Gastroesophageal sphincter (tissue), 4 donors: ENCODE measurements at regions not wholly inside any gene's neighbourhood (a gene's known extent, or its start where the extent isn't known, plus 50 kb on each side); places are given as distances from the start of the nearest gene placed in this dataset.

Experiments
- ATAC-seq: fragments of 150-250 bp; one replicate; pipeline ENCODE4 v1.9.1; 2016; ENCODE audit warnings: mild to moderate bottlenecking, moderate library complexity
- H3K27ac ChIP-seq, 4 donors: fragments of 200-600 bp; sonication (generic) in 3 of 4; 1 replicate in 3 of 4; 2 replicates in 1 of 4; pipeline ENCODE4 v1.5.1; 2016 to 2019
- H3K27me3 ChIP-seq: fragments of 200-600 bp; sonication (generic); one replicate; pipeline ENCODE4 v1.5.1; 2019
- H3K36me3 ChIP-seq, 2 donors: fragments of 200-600 bp; sonication (generic); one replicate each; pipeline ENCODE4 v1.5.1; 2019; ENCODE audit warnings: control low read depth in 1 of 2
- H3K4me1 ChIP-seq, 3 donors: fragments of 200-600 bp; sonication (generic); 1 replicate in 2 of 3; 2 replicates in 1 of 3; pipeline ENCODE4 v1.5.1; 2016 to 2019; ENCODE audit warnings: control low read depth in 2 of 3
- H3K4me3 ChIP-seq, 2 donors: fragments of 200-600 bp; sonication (generic); one replicate each; pipeline ENCODE4 v1.5.1; 2019; ENCODE audit warnings: mild to moderate bottlenecking in 1 of 2, moderate library complexity in 1 of 2
- H3K9me3 ChIP-seq, 3 donors: fragments of 200-600 bp; sonication (generic); one replicate each; pipeline ENCODE4 v1.5.1; 2017 to 2019; ENCODE audit warnings: control low read depth in 2 of 3
- EP300 ChIP-seq: sonication (generic); formaldehyde crosslinking; IDR thresholded peaks from one replicate; pipeline ENCODE4 v1.6.1; 2017; ENCODE audit warnings: antibody characterized with exemption, mild to moderate bottlenecking
- POLR2A ChIP-seq, 2 donors: fragments of 450-650 bp; IDR thresholded peaks; one replicate each; pipeline ENCODE4 v1.6.1; 2017; ENCODE audit warnings: antibody characterized with exemption in 2 of 2, mild to moderate bottlenecking in 2 of 2, moderate library complexity in 1 of 2
- POLR2AphosphoS5 ChIP-seq: sonication (generic); formaldehyde crosslinking; IDR thresholded peaks from one replicate; pipeline ENCODE4 v1.6.1; 2017; ENCODE audit warnings: antibody characterized with exemption
- WGBS, 2 donors: methylation state at CpG; one replicate each; pipeline ENCODE4 v1.1.5; 2018; ENCODE audit warnings: low coverage in 1 of 2; 5-methylcytosine and 5-hydroxymethylcytosine counted together
- TF ChIP-seq, protein P1 (sequence below), 4 experiments: fragments of 200-600 bp in 2 of 4; fragments of 450-650 bp in 2 of 4; sonication (generic) in 1 of 4; IDR thresholded peaks; one replicate each; pipeline ENCODE4 v1.5.1; 2017 to 2019; ENCODE audit warnings: antibody characterized with exemption in 4 of 4, mild to moderate bottlenecking in 2 of 4, moderate library complexity in 2 of 4

- Histone ChIP-seq H3K27ac (no peak overlapping the region), H3K27me3 (no peaks in the 10 kb centered on the region), H3K36me3 (no peaks in the 10 kb centered on the region), H3K9me3 (no peaks in the 10 kb centered on the region), H3K4me3 (no peak overlapping the region), H3K4me1 (no peaks in the 10 kb centered on the region)
- TF ChIP-seq, protein P1, sequence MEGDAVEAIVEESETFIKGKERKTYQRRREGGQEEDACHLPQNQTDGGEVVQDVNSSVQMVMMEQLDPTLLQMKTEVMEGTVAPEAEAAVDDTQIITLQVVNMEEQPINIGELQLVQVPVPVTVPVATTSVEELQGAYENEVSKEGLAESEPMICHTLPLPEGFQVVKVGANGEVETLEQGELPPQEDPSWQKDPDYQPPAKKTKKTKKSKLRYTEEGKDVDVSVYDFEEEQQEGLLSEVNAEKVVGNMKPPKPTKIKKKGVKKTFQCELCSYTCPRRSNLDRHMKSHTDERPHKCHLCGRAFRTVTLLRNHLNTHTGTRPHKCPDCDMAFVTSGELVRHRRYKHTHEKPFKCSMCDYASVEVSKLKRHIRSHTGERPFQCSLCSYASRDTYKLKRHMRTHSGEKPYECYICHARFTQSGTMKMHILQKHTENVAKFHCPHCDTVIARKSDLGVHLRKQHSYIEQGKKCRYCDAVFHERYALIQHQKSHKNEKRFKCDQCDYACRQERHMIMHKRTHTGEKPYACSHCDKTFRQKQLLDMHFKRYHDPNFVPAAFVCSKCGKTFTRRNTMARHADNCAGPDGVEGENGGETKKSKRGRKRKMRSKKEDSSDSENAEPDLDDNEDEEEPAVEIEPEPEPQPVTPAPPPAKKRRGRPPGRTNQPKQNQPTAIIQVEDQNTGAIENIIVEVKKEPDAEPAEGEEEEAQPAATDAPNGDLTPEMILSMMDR (IDR thresholded peaks at IDR 0.05): no peak
- TF ChIP-seq EP300 (no peak), POLR2AphosphoS5 (no peak), POLR2A (IDR thresholded peaks at IDR 0.05) (no peak)
- 57 to 91% methylated on average over 1 of the region's 1 CpG for WGBS, 2 donors
- ATAC-seq: no peak
Observed at GRCh38 chr7:126163647-126164046, 1089.1 kb downstream of the GRM8 start.

DNA sequence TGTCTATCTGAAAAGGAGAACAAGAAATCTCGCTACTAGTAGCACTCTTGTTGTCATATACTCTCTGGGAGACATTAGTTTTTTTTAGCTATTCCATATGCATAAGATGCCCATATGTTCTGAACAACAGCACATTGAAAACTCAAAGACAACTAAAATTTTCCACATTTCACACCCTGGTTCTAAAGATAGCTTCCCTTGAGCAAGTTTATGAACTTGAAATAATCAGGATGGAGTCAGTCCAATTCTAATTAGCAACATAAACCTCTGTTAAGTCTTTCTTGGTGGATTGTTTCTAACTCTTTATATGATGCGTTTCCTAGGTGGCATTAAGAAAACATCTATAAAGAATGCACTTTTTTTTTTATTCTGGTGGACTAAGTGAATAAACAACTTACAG, 1095.3 kb downstream of the GRM8 start:
- no peaks in the 10 kb centered on the region for H3K27me3 ChIP-seq
- H3K27ac ChIP-seq: no peak overlapping the region
- no peak for ATAC-seq
- H3K36me3 ChIP-seq: no peaks in the 10 kb centered on the region
- WGBS, 2 donors: 72 to 85% methylated on average over 2 of the region's 2 CpGs
- peaks cover 0 to 7% (median 0%) of the 10 kb centered on the region in 3 donors for H3K9me3 ChIP-seq
- no peak overlapping the region for H3K4me3 ChIP-seq
- H3K4me1 ChIP-seq: no peaks in the 10 kb centered on the region
- TF ChIP-seq POLR2AphosphoS5 (no peak), EP300 (no peak), POLR2A (IDR thresholded peaks at IDR 0.05) (no peak)
- TF ChIP-seq, protein P1 (IDR thresholded peaks at IDR 0.05): no peak

- Histone ChIP-seq H3K27ac (no peak overlapping the region), H3K9me3 (no peaks in the 10 kb centered on the region), H3K4me1 (no peaks in the 10 kb centered on the region), H3K27me3 (no peaks in the 10 kb centered on the region), H3K36me3 (no peaks in the 10 kb centered on the region), H3K4me3 (no peak overlapping the region)
- TF ChIP-seq POLR2AphosphoS5 (no peak), POLR2A (IDR thresholded peaks at IDR 0.05) (no peak), EP300 (no peak)
- TF ChIP-seq, protein P1 (IDR thresholded peaks at IDR 0.05): no peak
- ATAC-seq: no peak
- WGBS, 2 donors: 35 to 55% methylated on average over 2 of the region's 2 CpGs
Observed at GRCh38 chr7:126150278-126150958, 1102.3 kb downstream of the GRM8 start.

DNA sequence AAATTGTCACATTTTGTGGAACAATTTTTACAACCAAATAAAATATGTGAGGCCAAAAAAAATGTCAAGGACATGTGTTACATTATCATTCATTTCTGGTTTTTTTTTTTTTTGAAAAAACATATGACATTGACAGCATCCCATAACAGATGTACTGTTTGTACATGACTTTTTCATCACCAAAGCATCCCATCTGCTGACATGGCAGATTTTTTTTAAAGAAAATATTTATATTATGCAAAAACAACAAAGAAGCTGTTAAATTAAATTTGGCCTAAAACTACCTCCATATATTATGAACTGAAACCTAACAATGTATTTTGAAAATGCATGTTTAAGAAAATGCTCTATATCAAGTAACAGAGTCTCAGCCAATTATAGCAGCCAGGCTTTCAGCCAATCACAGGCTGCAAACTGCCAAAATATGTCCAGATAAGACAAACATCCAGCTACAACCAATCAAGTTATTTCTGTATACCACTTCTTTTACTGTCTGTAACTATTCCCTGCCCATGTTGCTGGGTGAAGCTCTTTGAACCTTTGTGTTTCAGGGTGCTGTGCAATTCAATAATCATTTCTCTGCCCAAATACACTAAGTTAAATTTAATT, 1111.8 kb downstream of the GRM8 start:
- no peaks in the 10 kb centered on the region for H3K4me1 ChIP-seq
- H3K36me3 ChIP-seq: no peaks in the 10 kb centered on the region
- no peaks in the 10 kb centered on the region for H3K27me3 ChIP-seq
- no peak for ATAC-seq
- H3K9me3 ChIP-seq: no peaks in the 10 kb centered on the region
- no peak overlapping the region for H3K4me3 ChIP-seq
- no peak for TF ChIP-seq EP300
- TF ChIP-seq, protein P1 (IDR thresholded peaks at IDR 0.05): no peak
- TF ChIP-seq POLR2A (IDR thresholded peaks at IDR 0.05): no peak
- TF ChIP-seq POLR2AphosphoS5: no peak
- H3K27ac ChIP-seq: no peak overlapping the region

DNA sequence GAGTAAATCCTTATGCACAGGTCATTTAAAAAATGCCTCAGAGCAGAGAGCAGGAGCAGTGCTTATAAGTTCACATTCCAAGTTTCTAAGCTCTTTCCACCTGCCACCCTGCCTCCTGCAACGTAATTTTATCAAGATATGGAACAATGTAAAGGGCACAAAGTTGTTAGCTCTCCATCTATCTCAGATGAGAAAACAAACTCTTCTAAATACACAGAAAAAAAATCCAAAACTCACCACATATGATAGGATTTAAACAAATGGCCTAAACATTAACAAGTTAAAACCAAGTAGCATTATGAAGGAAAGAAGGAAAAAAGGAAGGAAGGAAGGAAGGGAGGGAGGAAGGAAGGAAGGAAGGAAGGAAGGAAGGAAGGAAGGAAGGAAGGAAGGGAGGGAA, 1132.8 kb downstream of the GRM8 start:
- H3K4me3 ChIP-seq: no peak overlapping the region
- H3K27ac ChIP-seq: no peak overlapping the region
- H3K4me1 ChIP-seq: no peaks in the 10 kb centered on the region
- no peaks in the 10 kb centered on the region for H3K9me3 ChIP-seq
- TF ChIP-seq, protein P1 (IDR thresholded peaks at IDR 0.05): no peak
- WGBS, 2 donors: 14 to 43% methylated on average over 1 of the region's 1 CpG
- no peak for ATAC-seq
- no peaks in the 10 kb centered on the region for H3K36me3 ChIP-seq
- H3K27me3 ChIP-seq: no peaks in the 10 kb centered on the region
